Neutrophil (primary cell): ENCODE measurements at regions not wholly inside any gene's neighbourhood (a gene's known extent, or its start where the extent isn't known, plus 50 kb on each side); places are given as distances from the start of the nearest gene placed in this dataset.

Experiments used
- H3K27ac ChIP-seq: fragments of 200-600 bp; sonication (generic); 2 replicates; pipeline ENCODE4 v1.5.1; 2016; ENCODE audit warnings: mild to moderate bottlenecking, moderate library complexity
- H3K27me3 ChIP-seq: fragments of 200-600 bp; sonication (generic); 2 replicates; pipeline ENCODE4 v1.6.0; 2016; ENCODE audit warnings: mild to moderate bottlenecking
- H3K36me3 ChIP-seq: fragments of 200-600 bp; sonication (generic); 2 replicates; pipeline ENCODE4 v1.5.1; 2017
- H3K4me1 ChIP-seq, 2 experiments: fragments of 200-600 bp in 1 of 2; sonication (generic) in 1 of 2; 1 replicate in 1 of 2; 2 replicates in 1 of 2; pipeline versions ENCODE4 v1.5.1 to v1.6.1; 2013 to 2016; ENCODE audit warnings: low read depth in 1 of 2, low read length in 1 of 2, mild to moderate bottlenecking in 1 of 2, moderate library complexity in 1 of 2; ENCODE audit not compliant: control insufficient read depth in 1 of 2, insufficient read depth in 1 of 2
- H3K4me3 ChIP-seq, 2 experiments: fragments of 200-600 bp in 1 of 2; sonication (generic) in 1 of 2; 1 replicate in 1 of 2; 2 replicates in 1 of 2; pipeline ENCODE4 v1.5.1; 2013 to 2016; ENCODE audit warnings: low read depth in 1 of 2, low read length in 1 of 2, mild to moderate bottlenecking in 1 of 2, moderate library complexity in 1 of 2
- H3K9me3 ChIP-seq: fragments of 200-600 bp; sonication (generic); 2 replicates; pipeline ENCODE4 v1.5.1; 2016
- TF ChIP-seq, protein P1 (sequence below): fragments of 200-600 bp; sonication (generic); IDR thresholded peaks from 2 replicates; pipeline ENCODE4 v1.5.1; 2016; ENCODE audit warnings: antibody characterized with exemption

DNA sequence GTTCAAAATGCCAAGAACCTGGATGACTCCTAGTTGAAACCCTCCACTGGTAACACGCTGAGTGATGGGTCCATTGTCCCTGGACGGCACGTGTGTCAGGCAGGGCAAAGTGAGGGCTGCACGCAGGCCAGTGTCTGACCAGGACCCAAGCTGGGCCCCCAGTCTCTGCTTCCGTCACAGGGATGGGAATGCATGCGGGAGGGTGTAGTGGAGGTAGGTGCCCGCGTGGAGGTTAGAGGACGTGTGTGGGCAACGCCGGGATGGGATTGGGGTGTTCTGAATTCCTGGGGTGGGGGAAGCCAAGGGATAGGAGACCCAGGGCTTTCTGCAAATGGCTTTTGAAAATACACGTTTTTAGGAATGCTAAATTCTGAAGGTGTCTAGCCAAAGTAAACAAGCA is 943.3 kb downstream of the BRD1 start:
- H3K4me3 ChIP-seq: no peak overlapping the region
- TF ChIP-seq, protein P1, sequence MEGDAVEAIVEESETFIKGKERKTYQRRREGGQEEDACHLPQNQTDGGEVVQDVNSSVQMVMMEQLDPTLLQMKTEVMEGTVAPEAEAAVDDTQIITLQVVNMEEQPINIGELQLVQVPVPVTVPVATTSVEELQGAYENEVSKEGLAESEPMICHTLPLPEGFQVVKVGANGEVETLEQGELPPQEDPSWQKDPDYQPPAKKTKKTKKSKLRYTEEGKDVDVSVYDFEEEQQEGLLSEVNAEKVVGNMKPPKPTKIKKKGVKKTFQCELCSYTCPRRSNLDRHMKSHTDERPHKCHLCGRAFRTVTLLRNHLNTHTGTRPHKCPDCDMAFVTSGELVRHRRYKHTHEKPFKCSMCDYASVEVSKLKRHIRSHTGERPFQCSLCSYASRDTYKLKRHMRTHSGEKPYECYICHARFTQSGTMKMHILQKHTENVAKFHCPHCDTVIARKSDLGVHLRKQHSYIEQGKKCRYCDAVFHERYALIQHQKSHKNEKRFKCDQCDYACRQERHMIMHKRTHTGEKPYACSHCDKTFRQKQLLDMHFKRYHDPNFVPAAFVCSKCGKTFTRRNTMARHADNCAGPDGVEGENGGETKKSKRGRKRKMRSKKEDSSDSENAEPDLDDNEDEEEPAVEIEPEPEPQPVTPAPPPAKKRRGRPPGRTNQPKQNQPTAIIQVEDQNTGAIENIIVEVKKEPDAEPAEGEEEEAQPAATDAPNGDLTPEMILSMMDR: no peak

DNA sequence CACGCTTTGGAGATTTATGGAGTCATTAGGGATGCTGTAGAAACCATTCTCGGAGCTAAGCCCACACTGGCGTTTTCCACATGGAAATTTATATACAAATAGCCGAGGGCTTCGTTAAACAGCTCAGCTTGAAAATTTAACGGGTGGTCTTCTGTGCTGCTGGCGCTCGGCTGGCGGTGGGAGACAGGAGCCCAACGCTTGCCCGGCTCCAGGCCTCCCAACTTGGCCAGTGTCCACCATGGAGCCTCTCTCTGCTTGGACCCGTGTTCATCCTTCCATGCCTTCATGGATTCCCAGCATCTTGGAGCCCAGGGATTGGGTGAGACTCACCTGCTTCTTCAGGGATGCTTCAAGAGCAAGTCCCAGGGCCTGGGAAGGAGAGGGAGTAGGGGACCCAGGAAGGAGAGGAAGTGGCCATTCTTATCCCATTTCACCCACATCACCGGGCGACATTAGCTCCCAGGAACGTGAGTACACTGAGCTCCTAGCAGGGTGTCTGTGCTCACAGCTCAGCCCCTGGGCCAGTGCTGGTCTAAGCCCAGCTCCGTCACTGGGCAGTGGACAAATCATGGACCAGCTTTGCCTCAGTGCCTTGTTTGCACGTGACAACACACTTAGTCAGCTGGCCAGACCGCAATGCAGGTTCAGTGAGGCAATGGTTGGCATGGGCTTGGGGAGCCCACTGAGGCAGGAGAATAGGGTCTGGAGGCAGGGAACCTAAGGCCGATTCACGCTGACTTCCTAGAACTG is 944.3 kb downstream of the BRD1 start:
- H3K4me1 ChIP-seq: no peaks in the 10 kb centered on the region
- no peak overlapping the region for H3K4me3 ChIP-seq
- TF ChIP-seq, protein P1: no peak
- H3K27me3 ChIP-seq: no peaks in the 10 kb centered on the region
- no peaks in the 10 kb centered on the region for H3K36me3 ChIP-seq
- H3K9me3 ChIP-seq: no peaks in the 10 kb centered on the region
- no peak overlapping the region for H3K27ac ChIP-seq

More for the DNA sequence above, 943.3 kb downstream of the BRD1 start:
- no peaks in the 10 kb centered on the region for H3K36me3 ChIP-seq
- no peak overlapping the region for H3K27ac ChIP-seq
- H3K9me3 ChIP-seq: no peaks in the 10 kb centered on the region
- no peaks in the 10 kb centered on the region for H3K4me1 ChIP-seq
- H3K27me3 ChIP-seq: no peaks in the 10 kb centered on the region

DNA sequence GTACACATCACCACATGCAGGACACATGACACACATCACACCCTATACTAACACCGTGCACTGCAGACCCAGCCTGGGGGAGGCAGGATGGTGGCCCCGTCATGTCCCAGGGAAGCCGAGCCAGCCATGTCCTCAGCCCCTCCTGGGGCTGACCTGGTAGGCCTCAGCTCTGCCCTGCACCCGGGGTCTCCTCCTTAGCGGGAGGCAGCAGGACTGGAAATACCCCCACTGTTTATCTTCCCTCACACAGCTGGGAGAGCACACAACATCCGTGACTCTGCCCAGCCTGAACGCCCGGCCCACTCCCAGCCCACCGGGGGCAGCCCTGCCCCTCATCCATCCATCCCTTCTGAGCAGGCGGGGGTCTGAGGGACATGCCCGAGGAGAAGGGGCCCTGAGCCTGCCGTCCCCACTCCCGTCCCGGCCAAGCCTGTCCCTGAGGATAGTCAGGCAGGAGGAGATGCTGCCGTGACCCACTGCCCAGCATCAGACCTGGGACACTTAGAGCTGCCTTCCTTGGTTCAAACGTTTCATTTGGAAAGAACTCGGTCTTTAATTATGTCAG is 945.0 kb downstream of the BRD1 start:
- no peak overlapping the region for H3K4me3 ChIP-seq
- H3K27me3 ChIP-seq: no peaks in the 10 kb centered on the region
- TF ChIP-seq, protein P1: no peak
- no peak overlapping the region for H3K27ac ChIP-seq
- H3K9me3 ChIP-seq: no peaks in the 10 kb centered on the region
- H3K4me1 ChIP-seq: no peaks in the 10 kb centered on the region
- H3K36me3 ChIP-seq: no peaks in the 10 kb centered on the region

DNA sequence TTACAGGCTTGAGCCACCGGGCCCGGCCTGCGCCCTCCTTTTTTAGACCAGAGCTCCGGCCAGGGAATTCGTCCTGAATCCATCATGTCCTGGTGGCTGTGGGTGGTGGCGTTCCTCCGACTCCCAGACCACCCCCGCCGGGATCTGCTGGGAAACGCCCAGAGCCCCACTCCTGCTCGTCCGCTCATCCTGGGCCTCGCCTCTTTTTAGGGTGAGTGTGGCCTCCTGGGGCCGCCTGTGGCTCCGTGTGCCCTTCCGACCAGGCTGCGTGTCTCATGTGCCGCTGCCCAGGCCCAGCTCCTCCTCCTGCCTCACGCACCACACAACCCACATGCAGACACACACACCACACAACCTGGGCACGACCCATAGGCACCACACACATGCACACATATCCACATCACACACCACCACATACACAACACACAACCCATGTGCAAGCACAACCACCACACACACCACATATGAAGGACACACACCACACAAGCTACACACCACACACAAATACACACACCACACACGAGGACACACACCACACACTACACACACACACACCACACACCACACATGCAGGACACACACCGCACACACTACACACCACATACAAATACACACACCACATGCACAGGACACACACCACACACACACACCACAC is 946.2 kb downstream of the BRD1 start:
- no peaks in the 10 kb centered on the region for H3K27me3 ChIP-seq
- no peak overlapping the region for H3K27ac ChIP-seq
- no peaks in the 10 kb centered on the region for H3K9me3 ChIP-seq
- H3K4me3 ChIP-seq: no peak overlapping the region
- H3K36me3 ChIP-seq: no peaks in the 10 kb centered on the region
- TF ChIP-seq, protein P1: no peak
- no peaks in the 10 kb centered on the region for H3K4me1 ChIP-seq

DNA sequence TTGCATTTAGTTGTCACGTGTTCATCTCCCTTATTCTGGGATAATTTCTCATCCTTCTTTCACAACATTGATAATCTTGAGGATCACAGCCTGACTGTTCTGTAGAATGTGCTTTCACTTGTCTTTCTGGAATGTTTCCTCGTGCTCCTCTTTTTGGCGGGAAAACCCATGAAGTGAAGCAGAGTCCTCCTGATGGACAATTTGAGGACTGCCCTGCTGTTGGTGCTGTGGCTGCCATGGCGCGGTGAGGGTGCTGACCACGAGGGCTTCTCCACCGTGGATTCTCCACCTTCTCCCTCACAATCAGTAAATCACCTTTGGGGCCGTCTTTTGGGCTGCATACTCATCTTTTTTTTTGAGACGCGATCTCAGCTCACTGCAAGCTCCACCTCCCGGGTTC is 946.9 kb downstream of the BRD1 start:
- no peaks in the 10 kb centered on the region for H3K27me3 ChIP-seq
- H3K9me3 ChIP-seq: no peaks in the 10 kb centered on the region
- TF ChIP-seq, protein P1: no peak
- no peaks in the 10 kb centered on the region for H3K4me1 ChIP-seq
- H3K27ac ChIP-seq: no peak overlapping the region
- H3K36me3 ChIP-seq: no peaks in the 10 kb centered on the region
- no peak overlapping the region for H3K4me3 ChIP-seq
